Fibroblast of pulmonary artery (primary cell): ENCODE measurements at regions not wholly inside any gene's neighbourhood (a gene's known extent, or its start where the extent isn't known, plus 50 kb on each side); places are given as distances from the start of the nearest gene placed in this dataset.

ENCODE experiments used
- DNase-seq: peaks from one replicate; pipeline ENCODE4 v3.0.0-alpha.2; 2010; ENCODE audit warnings: low read depth
- H3K4me3 ChIP-seq: replicated peaks from 2 replicates; pipeline ENCODE4 v1.5.1; 2011; ENCODE audit warnings: low read depth, mild to moderate bottlenecking, control low read depth, low read length, moderate library complexity
- CTCF ChIP-seq: IDR thresholded peaks from 2 replicates; pipeline ENCODE4 v1.5.1; 2011; ENCODE audit warnings: mild to moderate bottlenecking, control low read depth, low read length, inconsistent platforms; ENCODE audit errors: missing control alignments

GRCh38 chr4:114287079-114287696 is 307.7 kb upstream of the ARSJ start:
- H3K4me3 ChIP-seq = no peak overlapping the region
- no peak for DNase-seq
- no peak for TF ChIP-seq CTCF

GRCh38 chr4:114296126-114296525 is 302.5 kb upstream of the UGT8 start:
- no peak for TF ChIP-seq CTCF
- H3K4me3 ChIP-seq = no peak overlapping the region
- DNase-seq = no peak

GRCh38 chr4:114302472-114302871 is 296.1 kb upstream of the UGT8 start:
- DNase-seq = no peak
- H3K4me3 ChIP-seq = no peak overlapping the region
- no peak for TF ChIP-seq CTCF

GRCh38 chr4:114304046-114304445 is 294.6 kb upstream of the UGT8 start:
- DNase-seq = no peak
- TF ChIP-seq CTCF = no peak
- H3K4me3 ChIP-seq = no peak overlapping the region

GRCh38 chr4:114304567-114304966 is 294.0 kb upstream of the UGT8 start:
- DNase-seq = no peak
- no peak for TF ChIP-seq CTCF
- H3K4me3 ChIP-seq = no peak overlapping the region

GRCh38 chr4:114306946-114307345 is 291.7 kb upstream of the UGT8 start:
- H3K4me3 ChIP-seq = no peak overlapping the region
- no peak for TF ChIP-seq CTCF

GRCh38 chr4:114310296-114310925 is 288.2 kb upstream of the UGT8 start:
- TF ChIP-seq CTCF = no peak
- no peak for DNase-seq

More at GRCh38 chr4:114306946-114307345, 291.7 kb upstream of the UGT8 start:
- no peak for DNase-seq

More at GRCh38 chr4:114310296-114310925, 288.2 kb upstream of the UGT8 start:
- no peak overlapping the region for H3K4me3 ChIP-seq
